NCI-H1930 (cell line): ENCODE measurements at regions not wholly inside any gene's neighbourhood (a gene's known extent, or its start where the extent isn't known, plus 50 kb on each side); places are given as distances from the start of the nearest gene placed in this dataset.

ENCODE experiments used
- DNase-seq, 2 experiments: peaks; one replicate each; lab custom pipeline; 2025; lab: John Stamatoyannopoulos, UW

GRCh38 chr2:48258481-48259149, 55.9 kb upstream of the FOXN2 start:
- no peak for DNase-seq

- DNase-seq, result no peak
These were observed 54.7 kb upstream of the FOXN2 start for GRCh38 chr2:48259811-48260210.

- DNase-seq, result no peak
These were observed 49.9 kb upstream of the FOXN2 start for GRCh38 chr2:48264627-48265026.
